Loucy (cell line): ENCODE measurements at regions not wholly inside any gene's neighbourhood (a gene's known extent, or its start where the extent isn't known, plus 50 kb on each side); places are given as distances from the start of the nearest gene placed in this dataset.

Experiments used
- H2AFZ ChIP-seq: fragments of 200-600 bp; sonication (generic); 2 replicates; pipeline ENCODE4 v1.6.0; 2016; ENCODE audit warnings: antibody characterized with exemption, mild to moderate bottlenecking, low read length, moderate library complexity
- H3F3A ChIP-seq: fragments of 200-600 bp; 2 replicates; pipeline ENCODE4 v1.6.0; 2016; ENCODE audit warnings: antibody characterized with exemption, low read depth, mild to moderate bottlenecking
- H3K27me3 ChIP-seq: fragments of 200-600 bp; sonication (generic); 2 replicates; pipeline ENCODE4 v1.6.1; 2014; ENCODE audit warnings: low read length, mild to moderate bottlenecking; ENCODE audit not compliant: insufficient read depth, poor library complexity, severe bottlenecking
- H3K36me3 ChIP-seq: fragments of 200-600 bp; sonication (generic); 2 replicates; pipeline ENCODE4 v1.6.1; 2016; ENCODE audit warnings: low read length; ENCODE audit not compliant: insufficient read depth
- H3K4me1 ChIP-seq: fragments of 200-600 bp; sonication (generic); 2 replicates; pipeline ENCODE4 v1.5.1; 2014; ENCODE audit warnings: low read length, mild to moderate bottlenecking; ENCODE audit not compliant: insufficient read depth, poor library complexity, severe bottlenecking
- H3K4me2 ChIP-seq: fragments of 200-600 bp; sonication (generic); 2 replicates; pipeline ENCODE4 v1.6.0; 2014; ENCODE audit warnings: antibody characterized with exemption, low read length, low read depth, mild to moderate bottlenecking; ENCODE audit not compliant: poor library complexity, severe bottlenecking
- H3K4me3 ChIP-seq: fragments of 200-600 bp; sonication (generic); 2 replicates; pipeline ENCODE4 v1.5.1; 2014; ENCODE audit warnings: low read length, mild to moderate bottlenecking, mixed read lengths; ENCODE audit not compliant: poor library complexity, severe bottlenecking
- H3K79me2 ChIP-seq: fragments of 200-600 bp; sonication (generic); 2 replicates; pipeline ENCODE4 v1.6.1; 2014; ENCODE audit warnings: low read length; ENCODE audit not compliant: insufficient read depth
- H3K9ac ChIP-seq: fragments of 200-600 bp; sonication (generic); 2 replicates; pipeline ENCODE4 v1.6.0; 2014; ENCODE audit warnings: mild to moderate bottlenecking, low read depth, low read length, moderate library complexity; ENCODE audit not compliant: poor library complexity, severe bottlenecking
- H3K9me2 ChIP-seq: fragments of 200-600 bp; sonication (generic); replicated peaks from 2 replicates; pipeline ENCODE4 v1.6.1; 2016; ENCODE audit warnings: low read depth, low read length, mixed read lengths
- H3K9me3 ChIP-seq: fragments of 200-600 bp; sonication (generic); 2 replicates; pipeline ENCODE4 v1.6.1; 2014; ENCODE audit warnings: mild to moderate bottlenecking, antibody characterized with exemption, low read length, low read depth; ENCODE audit not compliant: insufficient read depth
- H4K20me1 ChIP-seq: fragments of 200-600 bp; sonication (generic); 2 replicates; pipeline ENCODE4 v1.6.0; 2014; ENCODE audit warnings: antibody characterized with exemption, low read length, mild to moderate bottlenecking; ENCODE audit not compliant: insufficient read depth, poor library complexity, severe bottlenecking
- CTCF ChIP-seq: fragments of 200-600 bp; sonication (generic); conservative IDR thresholded peaks from 2 replicates; pipeline ENCODE4 v1.5.1; 2014; ENCODE audit warnings: mild to moderate bottlenecking, antibody characterized with exemption, low read length
- EZH2phosphoT487 ChIP-seq: fragments of 200-600 bp; IDR thresholded peaks from 2 replicates; pipeline ENCODE4 v1.6.1; 2018; ENCODE audit warnings: antibody characterized with exemption, mild to moderate bottlenecking, moderate library complexity, borderline replicate concordance

GRCh38 chr3:25036633-25037032, 391.4 kb upstream of the RARB start:
- no peaks in the 10 kb centered on the region for H3K4me1 ChIP-seq

GRCh38 chr3:25037049-25037547, 391.0 kb upstream of the RARB start:
- Histone ChIP-seq H2AFZ (no peak overlapping the region), H3K4me1 (no peaks in the 10 kb centered on the region), H4K20me1 (no peaks in the 10 kb centered on the region), H3F3A (no peaks in the 10 kb centered on the region), H3K9me2 (no peaks in the 10 kb centered on the region), H3K9me3 (no peaks in the 10 kb centered on the region), H3K36me3 (no peaks in the 10 kb centered on the region), H3K4me2 (no peak overlapping the region), H3K27me3 (no peaks in the 10 kb centered on the region), H3K9ac (no peak overlapping the region), H3K4me3 (no peak overlapping the region), H3K79me2 (no peaks in the 10 kb centered on the region)
- TF ChIP-seq EZH2phosphoT487 (no peak), CTCF (no peak)

More at GRCh38 chr3:25036633-25037032, 391.4 kb upstream of the RARB start:
- no peak overlapping the region for H3K9ac ChIP-seq
- H3K36me3 ChIP-seq = no peaks in the 10 kb centered on the region
- TF ChIP-seq EZH2phosphoT487 = no peak
- no peak for TF ChIP-seq CTCF
- H3K4me3 ChIP-seq = no peak overlapping the region
- H3K27me3 ChIP-seq = no peaks in the 10 kb centered on the region
- H2AFZ ChIP-seq = no peak overlapping the region
- H3K9me2 ChIP-seq = no peaks in the 10 kb centered on the region
- H3K4me2 ChIP-seq = no peak overlapping the region
- H3K9me3 ChIP-seq = no peaks in the 10 kb centered on the region
- H3K79me2 ChIP-seq = no peaks in the 10 kb centered on the region
- H3F3A ChIP-seq = no peaks in the 10 kb centered on the region
- H4K20me1 ChIP-seq = no peaks in the 10 kb centered on the region

- no peak overlapping the region for H3K4me3 ChIP-seq
These were observed 389.8 kb upstream of the RARB start for GRCh38 chr3:25038271-25038670.

More at GRCh38 chr3:25038271-25038670, 389.8 kb upstream of the RARB start:
- no peaks in the 10 kb centered on the region for H3F3A ChIP-seq
- H2AFZ ChIP-seq = no peak overlapping the region
- H3K4me1 ChIP-seq = no peaks in the 10 kb centered on the region
- no peaks in the 10 kb centered on the region for H4K20me1 ChIP-seq
- H3K9me2 ChIP-seq = no peaks in the 10 kb centered on the region
- no peaks in the 10 kb centered on the region for H3K27me3 ChIP-seq
- TF ChIP-seq CTCF (no peak), EZH2phosphoT487 (no peak)
- H3K4me2 ChIP-seq = no peak overlapping the region
- H3K9ac ChIP-seq = no peak overlapping the region
- no peaks in the 10 kb centered on the region for H3K79me2 ChIP-seq
- no peaks in the 10 kb centered on the region for H3K36me3 ChIP-seq
- no peaks in the 10 kb centered on the region for H3K9me3 ChIP-seq
